CD4-positive, alpha-beta T cell treated with Interleukin-6 for 4 hours (primary cell): ENCODE measurements at regions not wholly inside any gene's neighbourhood (a gene's known extent, or its start where the extent isn't known, plus 50 kb on each side); places are given as distances from the start of the nearest gene placed in this dataset.
A peak's percentile ranks its signal among the peaks of the same experiment; 100 is the strongest.

Experiments used
- DNase-seq: peaks from one replicate; pipeline ENCODE4 v3.0.0-alpha.2; 2020; ENCODE audit warnings: mixed read lengths

- no peak for DNase-seq
Measured at GRCh38 chr22:23377767-23378166, 197.5 kb downstream of the BCR start.

GRCh38 chr22:23376256-23376655 lies 195.9 kb downstream of the BCR start:
- peak; percentile 30 for DNase-seq

- no peak for DNase-seq
Measured at GRCh38 chr22:23375031-23375827, 194.9 kb downstream of the BCR start.

- no peak for DNase-seq
Measured at GRCh38 chr22:23373601-23374000, 193.3 kb downstream of the BCR start.

GRCh38 chr22:23370251-23370650 lies 189.9 kb downstream of the BCR start:
- no peak for DNase-seq

GRCh38 chr22:23369054-23369685 lies 188.9 kb downstream of the BCR start:
- no peak for DNase-seq
